ENCODE measurements at regions not wholly inside any gene's neighbourhood (a gene's known extent, or its start where the extent isn't known, plus 50 kb on each side); places are given as distances from the start of the nearest gene placed in this dataset.

DNA sequence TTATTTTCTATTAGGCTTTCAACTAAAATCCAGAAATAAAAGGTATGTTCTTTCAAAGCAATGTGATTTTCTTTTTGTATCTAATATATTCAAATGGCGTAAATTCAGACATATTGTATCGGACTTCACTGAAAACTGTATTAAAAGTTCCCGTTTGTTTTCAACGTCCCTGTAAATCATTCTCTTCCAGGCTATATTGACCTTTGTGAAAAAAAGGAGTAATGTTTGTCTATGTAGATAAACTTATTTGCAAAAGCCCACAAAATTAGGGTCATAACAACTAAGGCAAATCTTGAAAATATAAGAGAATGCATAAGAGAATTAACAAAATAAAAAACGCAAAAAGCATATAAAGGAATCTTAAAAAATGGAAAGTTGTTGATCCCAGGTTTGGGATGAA, 1492.4 kb downstream of the AACS start (continued):
- TF ChIP-seq, protein P1, sequence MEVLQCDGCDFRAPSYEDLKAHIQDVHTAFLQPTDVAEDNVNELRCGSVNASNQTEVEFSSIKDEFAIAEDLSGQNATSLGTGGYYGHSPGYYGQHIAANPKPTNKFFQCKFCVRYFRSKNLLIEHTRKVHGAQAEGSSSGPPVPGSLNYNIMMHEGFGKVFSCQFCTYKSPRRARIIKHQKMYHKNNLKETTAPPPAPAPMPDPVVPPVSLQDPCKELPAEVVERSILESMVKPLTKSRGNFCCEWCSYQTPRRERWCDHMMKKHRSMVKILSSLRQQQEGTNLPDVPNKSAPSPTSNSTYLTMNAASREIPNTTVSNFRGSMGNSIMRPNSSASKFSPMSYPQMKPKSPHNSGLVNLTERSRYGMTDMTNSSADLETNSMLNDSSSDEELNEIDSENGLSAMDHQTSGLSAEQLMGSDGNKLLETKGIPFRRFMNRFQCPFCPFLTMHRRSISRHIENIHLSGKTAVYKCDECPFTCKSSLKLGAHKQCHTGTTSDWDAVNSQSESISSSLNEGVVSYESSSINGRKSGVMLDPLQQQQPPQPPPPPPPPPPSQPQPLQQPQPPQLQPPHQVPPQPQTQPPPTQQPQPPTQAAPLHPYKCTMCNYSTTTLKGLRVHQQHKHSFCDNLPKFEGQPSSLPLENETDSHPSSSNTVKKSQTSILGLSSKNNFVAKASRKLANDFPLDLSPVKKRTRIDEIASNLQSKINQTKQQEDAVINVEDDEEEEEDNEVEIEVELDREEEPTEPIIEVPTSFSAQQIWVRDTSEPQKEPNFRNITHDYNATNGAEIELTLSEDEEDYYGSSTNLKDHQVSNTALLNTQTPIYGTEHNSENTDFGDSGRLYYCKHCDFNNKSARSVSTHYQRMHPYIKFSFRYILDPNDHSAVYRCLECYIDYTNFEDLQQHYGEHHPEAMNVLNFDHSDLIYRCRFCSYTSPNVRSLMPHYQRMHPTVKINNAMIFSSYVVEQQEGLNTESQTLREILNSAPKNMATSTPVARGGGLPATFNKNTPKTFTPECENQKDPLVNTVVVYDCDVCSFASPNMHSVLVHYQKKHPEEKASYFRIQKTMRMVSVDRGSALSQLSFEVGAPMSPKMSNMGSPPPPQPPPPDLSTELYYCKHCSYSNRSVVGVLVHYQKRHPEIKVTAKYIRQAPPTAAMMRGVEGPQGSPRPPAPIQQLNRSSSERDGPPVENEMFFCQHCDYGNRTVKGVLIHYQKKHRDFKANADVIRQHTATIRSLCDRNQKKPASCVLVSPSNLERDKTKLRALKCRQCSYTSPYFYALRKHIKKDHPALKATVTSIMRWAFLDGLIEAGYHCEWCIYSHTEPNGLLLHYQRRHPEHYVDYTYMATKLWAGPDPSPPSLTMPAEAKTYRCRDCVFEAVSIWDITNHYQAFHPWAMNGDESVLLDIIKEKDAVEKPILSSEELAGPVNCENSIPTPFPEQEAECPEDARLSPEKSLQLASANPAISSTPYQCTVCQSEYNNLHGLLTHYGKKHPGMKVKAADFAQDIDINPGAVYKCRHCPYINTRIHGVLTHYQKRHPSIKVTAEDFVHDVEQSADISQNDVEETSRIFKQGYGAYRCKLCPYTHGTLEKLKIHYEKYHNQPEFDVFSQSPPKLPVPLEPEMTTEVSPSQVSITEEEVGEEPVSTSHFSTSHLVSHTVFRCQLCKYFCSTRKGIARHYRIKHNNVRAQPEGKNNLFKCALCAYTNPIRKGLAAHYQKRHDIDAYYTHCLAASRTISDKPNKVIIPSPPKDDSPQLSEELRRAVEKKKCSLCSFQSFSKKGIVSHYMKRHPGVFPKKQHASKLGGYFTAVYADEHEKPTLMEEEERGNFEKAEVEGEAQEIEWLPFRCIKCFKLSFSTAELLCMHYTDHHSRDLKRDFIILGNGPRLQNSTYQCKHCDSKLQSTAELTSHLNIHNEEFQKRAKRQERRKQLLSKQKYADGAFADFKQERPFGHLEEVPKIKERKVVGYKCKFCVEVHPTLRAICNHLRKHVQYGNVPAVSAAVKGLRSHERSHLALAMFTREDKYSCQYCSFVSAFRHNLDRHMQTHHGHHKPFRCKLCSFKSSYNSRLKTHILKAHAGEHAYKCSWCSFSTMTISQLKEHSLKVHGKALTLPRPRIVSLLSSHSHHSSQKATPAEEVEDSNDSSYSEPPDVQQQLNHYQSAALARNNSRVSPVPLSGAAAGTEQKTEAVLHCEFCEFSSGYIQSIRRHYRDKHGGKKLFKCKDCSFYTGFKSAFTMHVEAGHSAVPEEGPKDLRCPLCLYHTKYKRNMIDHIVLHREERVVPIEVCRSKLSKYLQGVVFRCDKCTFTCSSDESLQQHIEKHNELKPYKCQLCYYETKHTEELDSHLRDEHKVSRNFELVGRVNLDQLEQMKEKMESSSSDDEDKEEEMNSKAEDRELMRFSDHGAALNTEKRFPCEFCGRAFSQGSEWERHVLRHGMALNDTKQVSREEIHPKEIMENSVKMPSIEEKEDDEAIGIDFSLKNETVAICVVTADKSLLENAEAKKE (CRISPR knock-in tag; IDR thresholded peaks at IDR 0.05), result no peak
- TF ChIP-seq EZH2 (IDR thresholded peaks at IDR 0.05; ENCODE audit: low read depth, unreplicated experiment) (no peak), STAT1 (IDR thresholded peaks at IDR 0.05; ENCODE audit: unreplicated experiment) (no peak), EZH2phosphoT487 (IDR thresholded peaks at IDR 0.05; ENCODE audit: unreplicated experiment) (no peak)

DNA sequence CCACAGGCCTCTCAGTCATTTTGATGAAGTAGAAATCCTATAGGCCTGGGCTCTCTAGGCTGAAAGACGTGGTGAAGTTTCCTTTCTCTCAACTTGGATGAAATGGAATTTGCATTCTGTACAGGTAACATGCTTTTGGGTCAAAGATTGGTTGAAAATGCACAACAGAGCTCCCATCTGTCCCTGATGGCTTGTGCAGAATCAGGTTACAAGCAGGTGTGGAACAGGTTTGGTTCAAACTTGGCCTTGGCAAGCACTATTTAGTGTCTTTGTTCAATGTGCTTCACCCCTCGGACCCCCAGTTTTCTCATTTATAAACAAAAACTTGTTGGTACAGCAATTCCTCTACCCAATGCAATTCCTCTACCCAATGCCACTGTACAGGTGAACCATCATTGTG, 1493.0 kb downstream of the AACS start:
- Mint-ChIP-seq H3K36me3 (ENCODE audit: low read depth) (peaks cover 53% of the 10 kb centered on the region), H3K27me3 (ENCODE audit: insufficient read depth, low read depth, poor library complexity) (peaks cover 4% of the 10 kb centered on the region), H3K9me3 (peaks cover 100% of the 10 kb centered on the region), H3K4me1 (no peaks in the 10 kb centered on the region), H3K4me3 (no peak overlapping the region), H3K27ac (no peak overlapping the region)
- Histone ChIP-seq H3K4me2 (no peak overlapping the region), H3K27me3 (ENCODE audit: insufficient read depth) (no peaks in the 10 kb centered on the region), H3K27ac (ENCODE audit: low read depth) (no peak overlapping the region), H3K36me3 (ENCODE audit: insufficient read depth) (no peaks in the 10 kb centered on the region; the same call in 1 of the 2 replicates), H3K4me3 (no peak overlapping the region), H3K4me1 (ENCODE audit: insufficient read depth) (no peaks in the 10 kb centered on the region; the same call in 1 of the 2 replicates), H3F3A (replicated peaks; ENCODE audit: low read depth) (no peaks in the 10 kb centered on the region), H3K79me2 (replicated peaks; ENCODE audit: insufficient read depth) (no peaks in the 10 kb centered on the region), H4K20me1 (replicated peaks; ENCODE audit: insufficient read depth) (no peaks in the 10 kb centered on the region), H2AFZ (no peak overlapping the region), H3K9me2 (ENCODE audit: insufficient read depth) (no peaks in the 10 kb centered on the region)
- ATAC-seq (no peak), DNase-seq (ENCODE audit: low spot score) (no peak)
- no peak for TF ChIP-seq NANOG (IDR thresholded peaks at IDR 0.05; ENCODE audit: borderline replicate concordance)
- no peak for TF ChIP-seq EZH2phosphoT487 (IDR thresholded peaks at IDR 0.05; ENCODE audit: unreplicated experiment)
- no peak for TF ChIP-seq ZNF114 (CRISPR knock-in tag; IDR thresholded peaks at IDR 0.05)
- TF ChIP-seq, protein P2, sequence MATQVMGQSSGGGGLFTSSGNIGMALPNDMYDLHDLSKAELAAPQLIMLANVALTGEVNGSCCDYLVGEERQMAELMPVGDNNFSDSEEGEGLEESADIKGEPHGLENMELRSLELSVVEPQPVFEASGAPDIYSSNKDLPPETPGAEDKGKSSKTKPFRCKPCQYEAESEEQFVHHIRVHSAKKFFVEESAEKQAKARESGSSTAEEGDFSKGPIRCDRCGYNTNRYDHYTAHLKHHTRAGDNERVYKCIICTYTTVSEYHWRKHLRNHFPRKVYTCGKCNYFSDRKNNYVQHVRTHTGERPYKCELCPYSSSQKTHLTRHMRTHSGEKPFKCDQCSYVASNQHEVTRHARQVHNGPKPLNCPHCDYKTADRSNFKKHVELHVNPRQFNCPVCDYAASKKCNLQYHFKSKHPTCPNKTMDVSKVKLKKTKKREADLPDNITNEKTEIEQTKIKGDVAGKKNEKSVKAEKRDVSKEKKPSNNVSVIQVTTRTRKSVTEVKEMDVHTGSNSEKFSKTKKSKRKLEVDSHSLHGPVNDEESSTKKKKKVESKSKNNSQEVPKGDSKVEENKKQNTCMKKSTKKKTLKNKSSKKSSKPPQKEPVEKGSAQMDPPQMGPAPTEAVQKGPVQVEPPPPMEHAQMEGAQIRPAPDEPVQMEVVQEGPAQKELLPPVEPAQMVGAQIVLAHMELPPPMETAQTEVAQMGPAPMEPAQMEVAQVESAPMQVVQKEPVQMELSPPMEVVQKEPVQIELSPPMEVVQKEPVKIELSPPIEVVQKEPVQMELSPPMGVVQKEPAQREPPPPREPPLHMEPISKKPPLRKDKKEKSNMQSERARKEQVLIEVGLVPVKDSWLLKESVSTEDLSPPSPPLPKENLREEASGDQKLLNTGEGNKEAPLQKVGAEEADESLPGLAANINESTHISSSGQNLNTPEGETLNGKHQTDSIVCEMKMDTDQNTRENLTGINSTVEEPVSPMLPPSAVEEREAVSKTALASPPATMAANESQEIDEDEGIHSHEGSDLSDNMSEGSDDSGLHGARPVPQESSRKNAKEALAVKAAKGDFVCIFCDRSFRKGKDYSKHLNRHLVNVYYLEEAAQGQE (IDR thresholded peaks at IDR 0.05; ENCODE audit: unreplicated experiment), result no peak
- TF ChIP-seq JUNB (IDR thresholded peaks at IDR 0.05; ENCODE audit: unreplicated experiment), result no peak
- TF ChIP-seq, protein P3, sequence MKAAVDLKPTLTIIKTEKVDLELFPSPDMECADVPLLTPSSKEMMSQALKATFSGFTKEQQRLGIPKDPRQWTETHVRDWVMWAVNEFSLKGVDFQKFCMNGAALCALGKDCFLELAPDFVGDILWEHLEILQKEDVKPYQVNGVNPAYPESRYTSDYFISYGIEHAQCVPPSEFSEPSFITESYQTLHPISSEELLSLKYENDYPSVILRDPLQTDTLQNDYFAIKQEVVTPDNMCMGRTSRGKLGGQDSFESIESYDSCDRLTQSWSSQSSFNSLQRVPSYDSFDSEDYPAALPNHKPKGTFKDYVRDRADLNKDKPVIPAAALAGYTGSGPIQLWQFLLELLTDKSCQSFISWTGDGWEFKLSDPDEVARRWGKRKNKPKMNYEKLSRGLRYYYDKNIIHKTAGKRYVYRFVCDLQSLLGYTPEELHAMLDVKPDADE (IDR thresholded peaks at IDR 0.05), result no peak
- no peak for TF ChIP-seq ZNF331 (CRISPR knock-in tag; IDR thresholded peaks at IDR 0.05; ENCODE audit: low read depth)
- TF ChIP-seq STAT1 (IDR thresholded peaks at IDR 0.05; ENCODE audit: unreplicated experiment), result no peak
- no peak for TF ChIP-seq CREB1 (CRISPR knock-in tag; IDR thresholded peaks at IDR 0.05; ENCODE audit: low read depth)
- TF ChIP-seq, protein P4, sequence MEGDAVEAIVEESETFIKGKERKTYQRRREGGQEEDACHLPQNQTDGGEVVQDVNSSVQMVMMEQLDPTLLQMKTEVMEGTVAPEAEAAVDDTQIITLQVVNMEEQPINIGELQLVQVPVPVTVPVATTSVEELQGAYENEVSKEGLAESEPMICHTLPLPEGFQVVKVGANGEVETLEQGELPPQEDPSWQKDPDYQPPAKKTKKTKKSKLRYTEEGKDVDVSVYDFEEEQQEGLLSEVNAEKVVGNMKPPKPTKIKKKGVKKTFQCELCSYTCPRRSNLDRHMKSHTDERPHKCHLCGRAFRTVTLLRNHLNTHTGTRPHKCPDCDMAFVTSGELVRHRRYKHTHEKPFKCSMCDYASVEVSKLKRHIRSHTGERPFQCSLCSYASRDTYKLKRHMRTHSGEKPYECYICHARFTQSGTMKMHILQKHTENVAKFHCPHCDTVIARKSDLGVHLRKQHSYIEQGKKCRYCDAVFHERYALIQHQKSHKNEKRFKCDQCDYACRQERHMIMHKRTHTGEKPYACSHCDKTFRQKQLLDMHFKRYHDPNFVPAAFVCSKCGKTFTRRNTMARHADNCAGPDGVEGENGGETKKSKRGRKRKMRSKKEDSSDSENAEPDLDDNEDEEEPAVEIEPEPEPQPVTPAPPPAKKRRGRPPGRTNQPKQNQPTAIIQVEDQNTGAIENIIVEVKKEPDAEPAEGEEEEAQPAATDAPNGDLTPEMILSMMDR (conservative IDR thresholded peaks at IDR 0.05; ENCODE audit: low read depth in 2 of 2), result no peak
